ENCODE measurements at regions not wholly inside any gene's neighbourhood (a gene's known extent, or its start where the extent isn't known, plus 50 kb on each side); places are given as distances from the start of the nearest gene placed in this dataset.

DNA sequence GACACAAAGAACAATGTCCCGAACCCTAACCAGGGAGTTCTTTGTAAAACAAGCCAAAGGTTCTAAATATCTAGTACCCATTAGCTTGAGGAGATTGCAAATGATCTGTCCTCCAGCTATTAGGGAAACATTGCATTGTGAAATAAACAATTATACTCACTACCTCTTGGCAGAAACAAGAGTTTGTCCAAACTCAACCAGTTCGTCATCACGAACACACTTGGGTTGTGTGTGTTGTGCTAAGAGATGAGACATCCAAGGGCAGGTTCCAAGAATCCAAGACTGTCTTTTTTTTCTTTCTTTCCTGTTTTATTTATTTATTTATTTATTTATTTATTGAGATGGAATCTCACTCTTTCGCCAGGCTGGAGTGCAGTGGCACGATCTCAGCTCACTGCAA is 793.1 kb upstream of the AUTS2 start:
- TF ChIP-seq, protein P1, sequence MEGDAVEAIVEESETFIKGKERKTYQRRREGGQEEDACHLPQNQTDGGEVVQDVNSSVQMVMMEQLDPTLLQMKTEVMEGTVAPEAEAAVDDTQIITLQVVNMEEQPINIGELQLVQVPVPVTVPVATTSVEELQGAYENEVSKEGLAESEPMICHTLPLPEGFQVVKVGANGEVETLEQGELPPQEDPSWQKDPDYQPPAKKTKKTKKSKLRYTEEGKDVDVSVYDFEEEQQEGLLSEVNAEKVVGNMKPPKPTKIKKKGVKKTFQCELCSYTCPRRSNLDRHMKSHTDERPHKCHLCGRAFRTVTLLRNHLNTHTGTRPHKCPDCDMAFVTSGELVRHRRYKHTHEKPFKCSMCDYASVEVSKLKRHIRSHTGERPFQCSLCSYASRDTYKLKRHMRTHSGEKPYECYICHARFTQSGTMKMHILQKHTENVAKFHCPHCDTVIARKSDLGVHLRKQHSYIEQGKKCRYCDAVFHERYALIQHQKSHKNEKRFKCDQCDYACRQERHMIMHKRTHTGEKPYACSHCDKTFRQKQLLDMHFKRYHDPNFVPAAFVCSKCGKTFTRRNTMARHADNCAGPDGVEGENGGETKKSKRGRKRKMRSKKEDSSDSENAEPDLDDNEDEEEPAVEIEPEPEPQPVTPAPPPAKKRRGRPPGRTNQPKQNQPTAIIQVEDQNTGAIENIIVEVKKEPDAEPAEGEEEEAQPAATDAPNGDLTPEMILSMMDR (IDR thresholded peaks at IDR 0.05), result no peak
- no peak for TF ChIP-seq POLR2A (IDR thresholded peaks at IDR 0.05)
